SK-N-SH (cell line): ENCODE measurements at regions not wholly inside any gene's neighbourhood (a gene's known extent, or its start where the extent isn't known, plus 50 kb on each side); places are given as distances from the start of the nearest gene placed in this dataset.

Experiments used
- CTCF ChIA-PET: fragments of 300-600, 350-600 bp; formaldehyde crosslinking; extraction: SDS; loops from one replicate; lab custom pipeline; 2021; lab: Yijun Ruan, JAX
- POLR2A ChIA-PET: fragments of 350-600 bp; sonication (Branson Sonifier 250); formaldehyde crosslinking; extraction: SDS; loops from one replicate; lab custom pipeline; 2020; ENCODE audit warnings: antibody characterized with exemption, inconsistent platforms; lab: Yijun Ruan, JAX
- DNase-seq: peaks from one replicate; pipeline ENCODE4 v3.0.0; 2012
- H2AFZ ChIP-seq: fragments of 200-600 bp; sonication (generic); 2 replicates; pipeline ENCODE4 v1.8.1; 2016; ENCODE audit warnings: antibody characterized with exemption, mild to moderate bottlenecking, low read depth
- H3F3A ChIP-seq: fragments of 200-600 bp; sonication (generic); replicated peaks from 2 replicates; pipeline ENCODE3; 2016; ENCODE audit warnings: antibody characterized with exemption, mild to moderate bottlenecking; ENCODE audit not compliant: insufficient read depth
- H3K27ac ChIP-seq, 2 experiments: fragments of 200-500 bp in 1 of 2; fragments of 200-600 bp in 1 of 2; sonication (Bioruptor generic) in 1 of 2; sonication (generic), shearing (Covaris generic) in 1 of 2; 2 replicates each; pipeline versions ENCODE4 v1.5.1 to v1.6.1; 2014 to 2016; ENCODE audit warnings: low read depth in 2 of 2, inconsistent platforms in 1 of 2, low read length in 1 of 2, mild to moderate bottlenecking in 1 of 2, mixed read lengths in 1 of 2
- H3K27me3 ChIP-seq: fragments of 200-600 bp; sonication (generic), shearing (Covaris generic); 2 replicates; pipeline ENCODE4 v1.6.1; 2016; ENCODE audit warnings: mixed run types; ENCODE audit not compliant: insufficient read depth
- H3K36me3 ChIP-seq, 2 experiments: fragments of 200-500 bp in 1 of 2; fragments of 200-600 bp in 1 of 2; sonication (Bioruptor generic) in 1 of 2; sonication (generic) in 1 of 2; replicated peaks in 1 of 2; 2 replicates each; pipeline versions ENCODE3 to v1.5.1; 2014 to 2016; ENCODE audit warnings: low read length in 1 of 2, mild to moderate bottlenecking in 1 of 2; ENCODE audit not compliant: insufficient read depth in 2 of 2, control insufficient read depth in 1 of 2
- H3K4me1 ChIP-seq, 2 experiments: fragments of 200-500 bp in 1 of 2; fragments of 200-600 bp in 1 of 2; sonication (Bioruptor generic) in 1 of 2; sonication (generic), shearing (Covaris generic) in 1 of 2; 2 replicates each; pipeline versions ENCODE4 v1.5.1 to v1.6.1; 2014 to 2016; ENCODE audit warnings: low read depth in 1 of 2, low read length in 1 of 2, mixed run types in 1 of 2; ENCODE audit not compliant: insufficient read depth in 2 of 2, control insufficient read depth in 1 of 2
- H3K4me2 ChIP-seq: fragments of 200-600 bp; sonication (generic), shearing (Covaris generic); 2 replicates; pipeline ENCODE4 v1.6.1; 2017; ENCODE audit warnings: mixed run types
- H3K4me3 ChIP-seq, 2 experiments: fragments of 200-500 bp in 1 of 2; fragments of 200-600 bp in 1 of 2; sonication (Bioruptor generic) in 1 of 2; sonication (generic), shearing (Covaris generic) in 1 of 2; 2 replicates each; pipeline versions ENCODE4 v1.5.1 to v1.8.1; 2014 to 2016; ENCODE audit warnings: low read depth in 2 of 2, inconsistent platforms in 1 of 2, low read length in 1 of 2, mild to moderate bottlenecking in 1 of 2, mixed read lengths in 1 of 2, moderate library complexity in 1 of 2
- H3K79me2 ChIP-seq: fragments of 200-600 bp; sonication (generic); 2 replicates; pipeline ENCODE4 v1.8.1; 2017; ENCODE audit warnings: mild to moderate bottlenecking; ENCODE audit not compliant: insufficient read depth
- H3K9ac ChIP-seq: fragments of 200-600 bp; sonication (generic); 2 replicates; pipeline ENCODE4 v1.6.1; 2017; ENCODE audit warnings: mixed run types
- H3K9me2 ChIP-seq: fragments of 200-600 bp; sonication (generic); 2 replicates; pipeline ENCODE4 v1.6.1; 2017; ENCODE audit warnings: mixed run types
- H3K9me3 ChIP-seq: fragments of 200-600 bp; sonication (generic); 2 replicates; pipeline ENCODE4 v1.6.1; 2017; ENCODE audit warnings: mixed run types, mild to moderate bottlenecking, moderate library complexity
- H4K20me1 ChIP-seq: fragments of 200-600 bp; sonication (generic); 2 replicates; pipeline ENCODE4 v1.6.1; 2017; ENCODE audit warnings: mild to moderate bottlenecking, mixed run types; ENCODE audit not compliant: insufficient read depth
- ELF1 ChIP-seq: IDR thresholded peaks from 2 replicates; pipeline ENCODE4 v1.4.0; 2012
- EZH2phosphoT487 ChIP-seq: fragments of 200-600 bp; sonication (generic); IDR thresholded peaks from 2 replicates; pipeline ENCODE4 v1.6.1; 2017; ENCODE audit warnings: low read depth, mixed run types, mild to moderate bottlenecking, antibody characterized with exemption, moderate library complexity, borderline replicate concordance
- FOSL2 ChIP-seq: IDR thresholded peaks from 2 replicates; pipeline ENCODE4 v1.4.0; 2012; ENCODE audit warnings: low read depth, mild to moderate bottlenecking, moderate library complexity, borderline replicate concordance
- FOXM1 ChIP-seq: IDR thresholded peaks from 2 replicates; pipeline ENCODE4 v1.4.0; 2012; ENCODE audit warnings: low read depth, mild to moderate bottlenecking
- GABPA ChIP-seq: IDR thresholded peaks from 2 replicates; pipeline ENCODE4 v1.4.0; 2012; ENCODE audit warnings: low read depth, mild to moderate bottlenecking
- GATA2 ChIP-seq: sonication (generic); formaldehyde crosslinking; IDR thresholded peaks from 2 replicates; pipeline ENCODE4 v1.5.0; 2020; ENCODE audit warnings: mild to moderate bottlenecking, missing genetic modification reagents
- IRF3 ChIP-seq: fragments of 150-350 bp; IDR thresholded peaks from 2 replicates; pipeline ENCODE4 v1.6.1; 2016; ENCODE audit warnings: mild to moderate bottlenecking, low read depth, low read length
- MAX ChIP-seq: IDR thresholded peaks from 2 replicates; pipeline ENCODE4 v1.4.0; 2012; ENCODE audit warnings: low read depth
- MEF2A ChIP-seq: IDR thresholded peaks from 2 replicates; pipeline ENCODE4 v1.4.0; 2012; ENCODE audit warnings: low read depth, borderline replicate concordance
- NFIC ChIP-seq: IDR thresholded peaks from 2 replicates; pipeline ENCODE4 v1.4.0; 2012; ENCODE audit warnings: borderline replicate concordance
- REST ChIP-seq: IDR thresholded peaks from 2 replicates; pipeline ENCODE4 v1.6.1; 2012; ENCODE audit warnings: mild to moderate bottlenecking, low read depth, low read length, moderate library complexity
- SIN3A ChIP-seq: IDR thresholded peaks from 2 replicates; pipeline ENCODE4 v1.6.1; 2012; ENCODE audit warnings: low read depth, mild to moderate bottlenecking, low read length, moderate library complexity, borderline replicate concordance
- WGBS: methylation state at CpG from one replicate; pipeline ENCODE4 v1.1.6; 2017; ENCODE audit warnings: low lambda C conversion rate; 5-methylcytosine and 5-hydroxymethylcytosine counted together

GRCh38 chr17:72295916-72296315 lies 175.1 kb downstream of the SOX9 start:
- POLR2A ChIA-PET, result no interaction called here

More at GRCh38 chr17:72295916-72296315, 175.1 kb downstream of the SOX9 start:
- H3K36me3 ChIP-seq, result no peaks in the 10 kb centered on the region
- CTCF ChIA-PET, result interaction anchor here (1.1 to 1.4 kb wide), 4 partner anchors 19 to 1529 kb away, joined by 3 to 4 read pairs (median 3); no protein-coding TSS in a partner anchor
- WGBS, result 93% methylated on average over 4 of the region's 4 CpGs
- peaks cover 0 to 7% of the 10 kb centered on the region in 2 experiments; a peak in 1 of 4 replicates for H3K4me1 ChIP-seq
- TF ChIP-seq MAX, result no peak
- no peak for TF ChIP-seq FOXM1
- TF ChIP-seq IRF3, result no peak
- no peak for TF ChIP-seq ELF1
- TF ChIP-seq MEF2A, result no peak
- no peak for TF ChIP-seq SIN3A
- TF ChIP-seq GABPA, result no peak
- TF ChIP-seq REST, result no peak
- no peak for TF ChIP-seq NFIC
- TF ChIP-seq EZH2phosphoT487, result no peak
- TF ChIP-seq FOSL2, result no peak
- TF ChIP-seq GATA2 (CRISPR knock-in tag), result no peak
- H3K27ac ChIP-seq, result no peak overlapping the region
- H3K4me3 ChIP-seq, result no peak overlapping the region
- no peaks in the 10 kb centered on the region for H3K9me2 ChIP-seq
- no peak overlapping the region for H3K9ac ChIP-seq
- no peaks in the 10 kb centered on the region for H3F3A ChIP-seq
- no peak overlapping the region for H3K4me2 ChIP-seq
- no peak for DNase-seq
- no peaks in the 10 kb centered on the region for H4K20me1 ChIP-seq
- H3K79me2 ChIP-seq, result no peaks in the 10 kb centered on the region
- H3K9me3 ChIP-seq, result no peaks in the 10 kb centered on the region
- no peak overlapping the region for H2AFZ ChIP-seq
- peaks cover 10% of the 10 kb centered on the region; the same call in 1 of the 2 replicates for H3K27me3 ChIP-seq
